NCI-H2227 (cell line): ENCODE measurements at regions not wholly inside any gene's neighbourhood (a gene's known extent, or its start where the extent isn't known, plus 50 kb on each side); places are given as distances from the start of the nearest gene placed in this dataset.

Source experiments
- DNase-seq: peaks from one replicate; lab custom pipeline; 2025; ENCODE audit not compliant: unreplicated experiment; lab: John Stamatoyannopoulos, UW

DNA sequence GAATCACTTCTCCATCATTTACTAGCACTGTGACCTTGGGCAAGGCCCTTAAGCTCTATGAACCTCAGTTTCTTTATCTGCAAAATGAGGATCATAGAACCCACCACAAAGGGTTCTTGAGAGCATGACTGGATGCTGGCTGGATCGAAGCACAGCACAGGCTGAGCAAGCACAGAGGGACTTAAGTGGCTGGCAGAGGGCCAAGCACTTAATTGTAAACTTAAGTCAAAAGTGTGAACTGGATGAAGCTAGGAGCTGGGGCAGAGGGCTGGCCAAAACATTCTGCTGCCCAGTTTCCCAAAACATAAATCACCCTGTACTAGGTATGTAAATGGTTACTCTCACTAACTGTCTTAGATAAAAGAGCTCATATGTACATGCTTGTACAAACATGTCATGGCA lies 112.3 kb upstream of the WWC1 start:
- peak; percentile 16 for DNase-seq

DNA sequence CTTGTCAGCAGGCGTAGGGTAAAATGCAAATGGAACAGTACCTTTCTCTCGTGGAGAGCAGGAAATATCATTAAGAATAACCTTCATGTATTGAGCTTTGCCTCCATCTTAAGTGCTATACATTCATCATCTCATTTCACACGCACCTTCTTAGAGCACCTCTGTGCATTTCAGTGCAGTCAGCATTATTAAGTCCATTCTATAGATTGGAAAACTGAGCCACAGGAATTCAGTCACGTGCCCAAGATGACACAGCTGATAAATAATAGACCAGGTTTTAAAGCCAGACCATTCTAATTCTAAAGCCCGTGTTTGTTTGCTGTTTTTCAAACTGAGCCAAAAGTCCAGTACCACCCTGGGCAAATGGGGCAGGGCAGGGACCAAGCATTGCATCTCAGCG lies 109.2 kb upstream of the WWC1 start:
- no peak for DNase-seq

DNA sequence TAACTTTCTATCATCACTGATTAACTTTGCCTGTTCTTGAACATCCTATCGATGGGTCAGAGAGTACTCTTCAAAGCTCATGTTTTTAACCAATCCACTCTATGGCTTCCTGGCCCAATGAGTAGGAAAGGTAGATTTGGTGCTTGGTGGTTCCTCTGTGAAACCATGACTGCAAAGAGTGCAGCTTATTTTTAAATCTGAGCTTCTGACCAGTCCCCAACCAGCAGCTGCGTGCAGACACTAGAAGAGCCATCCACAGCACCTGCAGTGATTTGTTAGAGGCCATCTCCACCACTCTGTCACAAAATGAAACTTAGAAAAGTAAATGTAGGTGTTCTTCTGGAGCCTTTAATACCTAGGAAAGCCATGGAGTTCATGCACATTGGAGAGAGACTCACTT lies 107.3 kb upstream of the WWC1 start:
- no peak for DNase-seq

DNA sequence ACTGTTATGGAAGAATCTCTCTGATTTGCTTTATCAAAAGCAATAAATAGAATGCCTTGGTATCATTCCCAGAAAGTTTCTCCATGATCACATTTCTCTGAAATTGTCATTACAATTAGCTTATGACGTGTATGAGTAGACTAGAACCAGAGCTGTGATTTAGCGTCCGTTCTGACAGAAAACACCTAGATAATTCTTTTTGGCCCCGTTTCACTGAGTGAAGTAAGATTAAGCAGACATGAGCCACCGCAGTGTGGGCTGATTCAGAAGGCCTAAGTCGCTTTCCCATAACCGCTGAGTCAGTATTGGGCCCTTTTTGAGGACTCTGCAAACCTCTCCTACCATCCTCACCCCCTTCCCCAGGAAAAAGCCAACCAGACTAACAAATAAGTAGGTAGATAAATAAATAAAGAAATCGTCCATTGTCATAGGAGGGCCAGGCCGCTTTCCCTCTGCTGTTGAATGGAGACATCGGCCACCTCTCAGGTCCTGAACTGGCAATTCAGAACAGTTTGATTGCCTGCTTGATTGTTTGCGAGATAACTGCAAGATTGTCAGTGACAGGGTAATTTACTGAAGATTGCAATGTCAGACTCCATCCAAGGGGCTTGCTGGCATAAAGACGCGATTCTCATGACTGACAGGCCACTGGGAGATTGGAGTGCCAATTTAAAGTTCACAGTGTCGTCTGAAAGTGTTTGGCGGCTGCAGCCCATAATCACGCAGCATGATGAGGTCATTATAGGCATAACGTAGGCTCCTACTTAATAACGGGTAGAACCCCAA lies 105.0 kb upstream of the WWC1 start:
- peak; percentile 83 for DNase-seq

DNA sequence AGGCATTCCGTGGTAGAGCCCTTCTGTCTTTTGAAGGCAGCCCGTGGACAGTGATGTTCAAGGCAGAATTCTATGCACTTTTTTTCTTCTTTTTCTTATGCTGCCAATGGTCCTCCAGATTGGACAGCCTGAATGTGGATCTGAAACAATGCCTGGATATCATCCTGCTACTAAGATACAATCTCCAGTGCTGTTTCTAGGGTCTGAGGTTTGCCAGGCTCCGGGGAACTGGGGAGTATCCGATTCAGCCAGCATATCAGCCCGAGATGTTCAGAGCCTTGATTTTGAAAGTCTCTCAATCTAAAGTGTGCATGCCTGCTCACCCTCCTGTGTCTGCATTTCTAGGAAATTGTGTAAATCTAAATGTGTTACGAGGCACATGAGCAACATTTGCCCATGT lies 103.8 kb upstream of the WWC1 start:
- DNase-seq: peak; percentile 38

DNA sequence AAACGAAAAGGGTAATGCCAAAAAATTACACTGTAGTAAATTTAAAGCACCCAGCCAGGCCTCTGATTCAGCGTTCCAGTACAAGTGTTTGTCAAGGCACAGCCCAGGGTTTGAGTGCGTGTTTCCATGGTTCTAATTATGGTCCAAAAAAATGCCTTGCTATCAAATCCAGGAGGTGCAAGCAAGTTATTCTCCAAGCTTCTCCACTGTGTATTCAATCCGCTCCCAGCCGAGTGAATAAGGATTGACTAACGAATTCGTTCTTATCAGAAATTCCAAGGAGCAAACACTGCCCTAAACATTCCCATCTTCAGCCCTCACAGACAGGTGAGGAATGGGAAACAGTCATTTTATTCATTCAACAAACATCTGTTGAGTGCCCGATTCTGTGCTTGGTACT lies 103.3 kb upstream of the WWC1 start:
- DNase-seq: no peak

DNA sequence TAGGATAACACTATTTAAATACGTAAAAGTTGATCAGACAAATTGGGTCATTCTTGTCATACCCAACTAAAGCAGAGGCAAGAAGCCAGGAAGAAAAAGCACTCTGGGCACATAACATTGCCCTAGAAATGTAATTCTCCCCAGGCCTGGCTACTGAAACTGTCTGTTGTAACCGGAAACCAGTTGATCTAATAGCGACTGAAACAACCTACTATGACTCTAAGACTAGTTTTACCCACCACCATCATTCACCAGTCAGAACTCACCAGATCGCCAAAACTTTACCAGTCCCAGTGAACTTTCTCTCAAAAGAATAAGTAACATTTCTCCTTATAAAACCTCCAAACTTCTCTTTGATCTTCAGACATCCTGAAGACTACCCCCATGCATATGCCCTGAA lies 99.3 kb upstream of the WWC1 start:
- DNase-seq: no peak

DNA sequence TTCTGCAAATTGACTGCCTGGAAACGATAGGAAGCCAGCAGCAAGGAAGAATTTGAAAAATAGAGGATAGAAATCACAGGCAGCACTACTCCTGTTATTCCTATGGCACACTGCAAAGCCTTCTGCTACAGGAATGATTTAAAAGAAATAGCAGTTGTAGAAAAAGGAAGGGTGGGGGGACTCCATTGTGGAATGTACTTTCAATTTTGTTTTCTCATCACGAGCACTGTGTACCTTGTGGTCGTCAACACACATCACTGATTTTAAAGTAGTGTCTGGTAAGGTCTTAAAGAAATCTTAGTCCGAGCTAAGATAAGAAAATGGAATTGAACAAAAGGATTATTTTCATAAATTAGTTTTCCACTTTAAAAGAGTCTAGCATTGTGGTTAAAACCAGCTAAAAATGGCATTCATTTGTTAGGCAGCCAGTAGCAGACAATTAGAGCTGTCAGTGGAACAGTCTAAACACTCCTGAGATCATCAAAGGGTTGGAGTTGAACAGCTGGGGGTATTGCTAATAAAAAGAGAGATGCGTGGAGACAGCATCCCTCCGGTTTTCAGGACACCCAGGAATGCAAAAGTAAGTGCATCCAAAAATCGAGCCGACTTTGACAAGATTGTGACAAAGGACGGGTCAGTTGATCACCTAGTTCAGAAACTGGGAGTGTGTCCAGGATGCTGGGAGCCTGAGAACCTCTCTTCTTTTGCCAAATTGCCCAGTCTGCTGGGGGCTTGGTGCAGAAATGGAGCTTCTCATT lies 97.8 kb upstream of the WWC1 start:
- DNase-seq: no peak

DNA sequence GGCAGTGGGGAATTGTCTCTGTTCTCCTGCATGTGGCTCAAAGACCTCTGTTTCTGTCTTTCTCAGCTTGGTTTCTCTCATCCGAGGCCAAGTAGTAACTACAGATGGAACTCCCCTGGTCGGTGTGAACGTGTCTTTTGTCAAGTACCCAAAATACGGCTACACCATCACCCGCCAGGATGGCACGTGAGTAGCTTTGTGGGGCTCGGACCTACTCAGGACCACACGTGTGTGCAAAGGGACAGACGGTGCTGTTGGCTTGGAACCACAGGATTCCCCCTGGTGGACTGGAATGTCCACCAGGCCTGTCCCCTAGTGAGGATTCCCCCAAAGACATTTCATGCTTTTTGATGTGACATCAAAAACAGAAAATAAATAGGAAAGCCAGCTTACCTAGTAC lies 96.3 kb upstream of the WWC1 start:
- no peak for DNase-seq

DNA sequence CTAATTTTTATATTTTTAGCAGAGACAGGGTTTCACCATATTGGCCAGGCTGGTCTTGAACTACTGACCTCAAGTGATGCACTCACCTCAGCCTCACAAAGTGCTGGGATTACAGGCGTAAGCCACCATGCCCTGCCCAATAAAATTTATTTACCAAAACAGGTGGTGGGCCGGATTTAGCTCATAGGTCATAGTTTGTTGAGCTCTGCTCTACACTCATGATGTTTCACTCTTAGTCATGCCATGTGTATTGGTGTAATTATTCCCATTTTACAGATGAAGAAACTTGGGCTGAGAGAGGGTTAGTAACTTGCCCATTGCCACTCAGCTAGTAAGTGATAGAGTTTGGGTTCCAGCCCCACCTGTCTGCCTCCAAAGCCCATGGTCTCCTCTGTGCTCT lies 93.1 kb upstream of the WWC1 start:
- no peak for DNase-seq

DNA sequence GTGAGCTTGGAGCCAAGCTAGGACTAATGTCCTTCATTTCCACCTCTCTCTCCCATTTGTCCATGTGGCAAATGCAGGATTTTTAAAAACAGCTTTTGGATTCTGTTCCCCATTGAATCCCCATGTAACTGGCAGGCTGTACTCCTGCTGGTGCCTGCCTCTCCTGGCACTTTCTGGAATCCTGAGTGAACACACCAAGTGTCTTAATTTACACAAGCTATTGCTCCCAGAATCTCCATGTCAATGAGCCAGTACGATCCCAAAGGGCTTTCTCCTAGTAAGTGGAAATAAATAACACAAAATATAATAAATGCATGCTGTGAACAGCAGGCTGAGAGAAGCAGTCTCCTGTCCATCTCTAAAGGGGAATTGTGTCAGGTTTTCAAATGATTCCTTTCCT lies 88.4 kb upstream of the WWC1 start:
- no peak for DNase-seq

DNA sequence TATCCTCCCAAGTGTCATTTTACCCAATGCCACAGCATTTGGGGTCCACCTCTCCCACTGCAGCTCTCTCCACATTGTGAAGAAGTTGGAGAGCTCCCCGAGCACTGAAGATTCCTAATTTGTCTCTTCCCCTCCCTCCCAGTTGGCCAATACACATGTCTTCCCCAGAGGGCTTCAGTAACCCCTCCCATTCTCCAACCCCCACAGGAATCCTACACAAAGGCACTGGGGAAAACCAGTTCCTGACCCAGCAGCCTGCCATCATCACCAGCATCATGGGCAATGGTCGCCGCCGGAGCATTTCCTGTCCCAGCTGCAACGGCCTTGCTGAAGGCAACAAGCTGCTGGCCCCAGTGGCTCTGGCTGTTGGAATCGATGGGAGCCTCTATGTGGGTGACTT lies 87.3 kb upstream of the WWC1 start:
- no peak for DNase-seq

DNA sequence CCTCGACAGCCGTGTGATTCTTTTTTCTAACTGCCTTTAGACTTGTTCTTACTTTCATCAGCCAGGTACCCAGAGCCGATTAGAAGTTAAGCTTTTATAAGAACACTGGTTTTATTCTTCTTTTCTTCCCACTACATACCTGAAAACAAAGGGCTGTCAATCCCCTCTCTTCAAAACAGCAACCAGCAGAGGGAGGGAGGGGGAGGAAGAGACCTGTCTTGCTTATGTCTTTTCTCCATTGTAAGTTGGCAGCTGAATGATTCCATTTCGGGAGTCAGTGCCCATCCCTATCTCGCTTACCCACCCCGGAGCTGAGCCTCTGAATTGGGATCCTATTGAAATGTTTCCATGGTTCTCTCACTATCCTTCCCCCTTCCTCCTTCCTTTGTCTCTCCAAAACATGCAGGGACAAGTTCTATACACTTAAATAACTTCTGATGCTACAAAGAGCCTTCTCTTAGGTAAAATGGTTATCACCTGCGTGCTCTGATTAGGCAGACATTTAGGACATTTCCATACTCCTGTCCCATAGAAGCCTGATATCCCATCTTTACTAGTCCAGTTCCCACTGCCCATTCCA lies 83.9 kb upstream of the WWC1 start:
- no peak for DNase-seq

DNA sequence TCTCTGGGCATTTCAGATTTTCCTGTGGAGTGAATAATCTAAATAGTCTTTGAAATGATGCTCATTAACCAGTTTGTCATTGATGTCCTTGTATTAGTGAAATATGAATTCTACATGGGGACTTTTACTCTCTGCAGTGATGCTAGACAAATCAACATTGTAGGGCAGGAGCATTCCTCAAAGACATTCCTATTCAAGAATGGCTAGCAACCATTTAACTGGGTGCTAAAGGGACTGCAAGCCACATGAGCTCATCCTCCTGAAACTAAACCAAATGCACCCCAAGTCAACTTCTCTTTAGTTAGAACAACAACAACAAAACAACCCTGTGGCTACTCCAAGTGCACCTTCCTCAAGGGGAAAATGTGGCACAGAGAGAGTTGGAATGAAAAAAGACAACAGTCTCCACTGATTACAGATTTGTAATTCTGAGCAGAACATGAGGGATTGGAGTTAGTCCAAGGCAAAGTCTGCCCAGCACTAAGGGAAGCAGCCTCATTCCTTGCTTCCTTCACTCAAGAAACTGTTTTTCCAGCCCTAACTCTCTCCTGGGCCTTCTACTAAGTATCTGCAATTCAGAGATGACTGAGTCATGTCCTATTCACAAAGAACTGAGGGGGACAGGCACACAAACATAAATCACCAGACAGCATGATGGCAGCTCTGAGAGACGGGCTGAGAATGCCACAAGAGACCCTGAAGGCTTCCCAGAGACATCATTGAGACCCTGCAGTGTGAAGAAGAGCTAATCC lies 82.0 kb upstream of the WWC1 start:
- DNase-seq: no peak

DNA sequence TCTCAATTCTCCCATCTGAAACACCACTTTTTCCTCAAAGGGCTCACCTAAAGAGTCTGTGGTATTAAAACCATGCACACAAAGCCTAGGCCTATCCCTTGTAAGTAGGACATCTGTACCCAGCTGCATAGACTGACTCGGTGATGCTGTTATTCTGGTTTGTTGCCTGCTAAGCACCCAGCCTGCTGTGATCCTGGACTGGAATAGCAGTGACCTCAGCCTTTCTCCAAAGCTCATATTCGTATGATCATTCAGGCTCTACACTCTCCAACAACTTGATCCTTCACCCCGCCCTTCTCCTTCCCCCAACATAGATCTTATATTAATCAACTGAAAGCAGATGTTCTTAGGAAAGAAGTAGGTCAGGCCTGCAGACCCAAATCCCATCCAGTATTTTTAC lies 81.4 kb upstream of the WWC1 start:
- no peak for DNase-seq

DNA sequence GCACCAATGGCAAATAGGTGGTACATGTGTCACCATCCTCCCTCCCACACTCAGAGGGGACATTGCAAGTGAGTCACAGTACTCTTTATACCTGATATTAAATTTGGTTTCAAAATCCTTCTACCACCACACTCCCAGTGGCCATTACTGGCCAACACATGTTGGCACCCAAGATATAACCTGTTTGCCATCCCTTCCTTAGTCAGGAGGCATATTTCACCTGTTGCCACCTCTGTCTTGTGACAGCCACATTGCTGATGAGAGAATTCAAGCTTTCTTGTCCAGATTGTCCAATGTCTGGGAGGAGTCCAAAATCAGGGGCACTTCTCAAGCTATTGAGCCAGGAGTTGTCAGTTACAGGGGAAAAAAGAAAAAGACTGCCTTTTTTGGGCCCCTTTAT lies 80.2 kb upstream of the WWC1 start:
- no peak for DNase-seq

DNA sequence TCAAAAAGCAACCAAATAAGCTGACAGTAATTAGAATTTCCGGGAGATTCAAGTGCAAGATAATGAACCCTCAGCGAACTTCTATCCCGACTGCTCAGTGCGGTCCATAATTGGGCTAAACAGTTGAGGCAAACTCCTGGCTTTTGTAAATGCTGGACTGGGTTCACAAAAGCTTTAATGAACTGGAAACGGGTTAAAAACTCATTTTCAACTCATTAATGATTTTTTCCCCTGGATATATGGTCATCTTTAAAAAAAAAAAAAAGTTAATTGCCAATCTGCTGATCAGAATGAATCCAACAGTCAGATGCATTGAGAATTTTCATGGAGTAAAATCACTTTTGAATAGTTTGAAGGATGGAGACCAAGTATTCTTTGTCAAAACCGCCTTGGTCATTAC lies 79.5 kb upstream of the WWC1 start:
- DNase-seq: no peak

DNA sequence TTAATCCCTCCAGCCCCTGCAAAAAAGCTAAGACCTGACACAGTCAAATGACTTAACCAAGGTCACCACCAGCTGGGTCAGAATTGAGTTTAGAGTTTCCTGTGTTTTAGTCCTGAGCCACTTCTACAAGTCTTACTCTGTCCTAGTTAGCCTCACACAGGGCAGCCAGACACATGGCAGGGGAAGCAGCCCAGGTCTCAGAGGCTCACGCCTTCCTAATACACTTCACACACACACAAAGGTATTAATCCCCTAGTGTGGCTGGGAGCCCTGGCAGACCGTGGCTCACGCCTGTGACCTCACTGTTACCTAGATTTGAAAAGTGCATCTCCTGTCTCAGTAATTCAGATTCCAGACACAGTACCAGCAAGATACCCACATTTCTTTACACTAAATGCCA lies 77.4 kb upstream of the WWC1 start:
- DNase-seq: no peak

DNA sequence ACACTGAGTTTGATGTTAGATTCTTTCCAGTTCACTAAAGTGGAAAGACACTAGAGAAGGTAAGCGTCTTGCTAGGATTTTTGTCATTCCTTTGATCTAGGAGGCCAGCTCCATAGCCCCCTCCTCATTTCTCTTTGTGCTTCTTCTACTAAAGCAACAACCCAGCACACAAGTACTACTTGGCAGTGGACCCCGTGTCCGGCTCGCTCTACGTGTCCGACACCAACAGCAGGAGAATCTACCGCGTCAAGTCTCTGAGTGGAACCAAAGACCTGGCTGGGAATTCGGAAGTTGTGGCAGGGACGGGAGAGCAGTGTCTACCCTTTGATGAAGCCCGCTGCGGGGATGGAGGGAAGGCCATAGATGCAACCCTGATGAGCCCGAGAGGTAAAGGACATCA lies 76.6 kb upstream of the WWC1 start:
- no peak for DNase-seq

DNA sequence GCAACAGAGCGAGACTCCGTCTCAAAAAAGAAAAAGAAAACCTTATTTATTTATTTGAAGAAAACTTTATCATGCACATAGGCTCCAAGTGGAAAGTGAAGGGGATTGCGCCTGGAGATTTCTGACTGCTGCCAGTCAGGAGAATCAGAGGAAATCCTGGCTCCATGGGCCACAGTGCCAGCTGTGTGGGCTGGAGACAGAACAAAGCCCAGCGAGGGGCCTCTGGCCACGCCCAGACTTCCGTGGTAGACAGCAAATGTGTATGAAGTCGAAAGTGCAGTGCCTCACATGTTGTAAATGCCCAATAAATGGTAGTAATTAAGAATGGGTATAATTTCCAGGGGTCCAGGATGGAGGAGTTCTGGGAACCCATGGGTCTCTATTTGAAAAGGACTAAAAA lies 75.8 kb upstream of the WWC1 start:
- DNase-seq: peak; percentile 47

DNA sequence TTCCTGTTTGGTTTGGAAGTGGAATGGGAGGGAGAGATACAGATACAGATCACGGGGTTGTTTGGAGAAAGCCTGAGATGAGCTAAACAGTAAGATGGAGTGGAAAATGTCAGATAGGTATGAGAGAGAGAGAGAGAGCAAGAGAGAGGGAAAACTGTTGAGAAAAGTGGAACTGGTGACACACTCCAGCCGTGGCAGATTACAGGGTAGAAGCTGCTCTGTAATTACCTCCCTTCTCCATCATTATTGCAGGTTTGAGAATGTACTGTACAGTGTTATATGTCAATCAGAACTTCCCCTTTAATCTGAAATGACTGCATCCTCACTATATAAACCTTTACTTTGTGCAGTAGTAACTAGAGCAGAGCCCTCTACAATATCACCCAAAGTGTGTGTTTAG lies 74.5 kb upstream of the WWC1 start:
- DNase-seq: peak; percentile 77

DNA sequence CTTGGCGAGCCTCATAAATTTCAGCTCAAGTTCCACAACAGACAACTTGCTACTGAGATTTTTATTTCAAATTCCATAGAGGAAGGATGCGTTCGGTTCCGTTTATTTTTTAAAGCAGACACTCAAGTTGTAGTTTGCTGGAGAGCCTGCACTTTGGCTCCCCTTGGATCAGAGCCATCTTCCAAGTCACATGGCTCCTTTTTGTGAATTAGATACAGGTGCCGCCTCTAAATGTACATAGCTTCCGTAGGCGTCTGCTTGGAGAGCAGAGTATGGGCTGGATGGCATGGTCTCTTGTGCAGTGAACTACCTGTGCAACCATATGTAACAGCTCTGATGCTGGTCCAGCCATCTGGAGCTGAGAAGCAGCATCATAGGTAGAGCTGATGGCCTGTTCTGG lies 73.9 kb upstream of the WWC1 start:
- DNase-seq: peak; percentile 19
